Smooth muscle cell (in vitro differentiated cells): ENCODE measurements at regions not wholly inside any gene's neighbourhood (a gene's known extent, or its start where the extent isn't known, plus 50 kb on each side); places are given as distances from the start of the nearest gene placed in this dataset.

Source experiments
- DNase-seq: peaks from one replicate; lab custom pipeline; 2025; ENCODE audit not compliant: unreplicated experiment; lab: John Stamatoyannopoulos, UW
- H2AFZ ChIP-seq: fragments of 200-600 bp; sonication (generic); 2 replicates; pipeline ENCODE4 v1.6.0; 2016; ENCODE audit warnings: antibody characterized with exemption, low read depth, mild to moderate bottlenecking
- H3F3A ChIP-seq: fragments of 200-600 bp; sonication (generic); 2 replicates; pipeline ENCODE4 v1.6.0; 2017; ENCODE audit warnings: antibody characterized with exemption, low read depth
- H3K27ac ChIP-seq: fragments of 200-600 bp; sonication (generic); 2 replicates; pipeline ENCODE4 v1.5.1; 2016; ENCODE audit warnings: low read depth, mild to moderate bottlenecking
- H3K27me3 ChIP-seq: fragments of 200-600 bp; sonication (generic); 2 replicates; pipeline ENCODE4 v1.6.1; 2016; ENCODE audit warnings: low read depth, mild to moderate bottlenecking
- H3K36me3 ChIP-seq: fragments of 200-600 bp; sonication (generic); 2 replicates; pipeline ENCODE4 v1.5.1; 2016; ENCODE audit warnings: low read depth
- H3K4me1 ChIP-seq: fragments of 200-600 bp; sonication (generic); 2 replicates; pipeline ENCODE4 v1.5.1; 2016; ENCODE audit warnings: low read depth
- H3K4me2 ChIP-seq: fragments of 200-600 bp; sonication (generic); 2 replicates; pipeline ENCODE4 v1.6.0; 2016; ENCODE audit warnings: mild to moderate bottlenecking
- H3K4me3 ChIP-seq: fragments of 200-600 bp; sonication (generic); 2 replicates; pipeline ENCODE4 v1.5.1; 2016; ENCODE audit warnings: mild to moderate bottlenecking
- H3K79me2 ChIP-seq: fragments of 200-600 bp; sonication (generic); 2 replicates; pipeline ENCODE4 v1.6.0; 2016; ENCODE audit warnings: low read depth, mild to moderate bottlenecking
- H3K9ac ChIP-seq: fragments of 200-600 bp; sonication (generic); 2 replicates; pipeline ENCODE4 v1.6.0; 2016; ENCODE audit warnings: low read depth
- H3K9me3 ChIP-seq: fragments of 200-600 bp; sonication (generic); replicated peaks from 2 replicates; pipeline ENCODE4 v1.5.1; 2016; ENCODE audit warnings: low read depth
- H4K20me1 ChIP-seq: fragments of 200-600 bp; sonication (generic); 2 replicates; pipeline ENCODE4 v1.6.0; 2016; ENCODE audit warnings: low read depth
- CTCF ChIP-seq: fragments of 200-600 bp; sonication (generic); IDR thresholded peaks from 2 replicates; pipeline ENCODE4 v1.5.1; 2017; ENCODE audit warnings: borderline replicate concordance, mild to moderate bottlenecking, antibody characterized with exemption; ENCODE audit not compliant: insufficient read depth, poor library complexity, severe bottlenecking
- WGBS: methylation state at CpG from one replicate; pipeline ENCODE4 v1.1.7; 2016; ENCODE audit warnings: low lambda C conversion rate; 5-methylcytosine and 5-hydroxymethylcytosine counted together

DNA sequence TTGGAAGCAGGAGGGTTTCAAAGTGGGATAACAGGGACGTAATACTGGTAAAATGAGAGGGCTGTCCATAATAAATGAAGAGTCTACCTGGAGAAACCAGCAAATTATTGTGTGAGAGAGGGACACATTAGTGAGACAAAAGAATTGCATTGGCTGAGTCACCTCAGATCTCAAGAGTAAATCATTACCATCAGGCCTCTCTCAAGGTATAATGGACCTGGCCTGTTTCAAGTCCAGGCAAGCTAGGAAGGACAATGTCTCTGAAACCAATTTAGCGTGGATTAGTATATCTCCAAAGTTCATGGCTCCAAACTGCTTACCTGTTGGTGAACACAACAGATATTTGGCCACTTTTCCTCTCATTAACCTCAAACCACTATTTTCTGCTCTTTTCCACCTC lies 471.4 kb downstream of the CMPK2 start:
- Histone ChIP-seq H3K4me2 (no peak overlapping the region), H3K9me3 (no peaks in the 10 kb centered on the region), H3K27ac (peak overlapping the region; percentile 80), H3K4me1 (peaks cover 12% of the 10 kb centered on the region), H2AFZ (no peak overlapping the region), H3K9ac (no peak overlapping the region), H3K36me3 (no peaks in the 10 kb centered on the region), H3F3A (peaks cover 5% of the 10 kb centered on the region), H3K4me3 (no peak overlapping the region), H3K79me2 (no peaks in the 10 kb centered on the region), H4K20me1 (no peaks in the 10 kb centered on the region), H3K27me3 (no peaks in the 10 kb centered on the region)
- DNase-seq: no peak
- no peak for TF ChIP-seq CTCF
- 83% methylated on average over 2 of the region's 2 CpGs for WGBS

DNA sequence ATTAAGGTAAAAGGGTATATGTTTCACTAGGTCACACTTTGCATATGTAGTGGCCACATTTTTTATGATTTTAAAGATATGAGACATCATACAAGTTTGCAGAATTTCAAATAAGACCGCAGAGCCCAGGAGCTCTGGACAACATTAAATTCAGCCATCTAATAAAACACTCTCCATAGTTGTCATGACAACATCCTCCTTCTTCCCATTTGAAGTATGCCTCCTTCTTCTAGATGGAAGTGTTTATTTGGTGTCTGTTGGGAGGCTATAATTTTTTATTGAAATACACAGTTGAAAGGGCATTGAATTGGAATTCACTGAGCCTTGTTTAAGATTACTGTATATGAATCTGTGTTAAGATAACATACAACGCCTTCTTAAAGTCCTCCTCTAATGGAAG lies 467.3 kb downstream of the CMPK2 start:
- 63% methylated on average over 2 of the region's 2 CpGs for WGBS
- TF ChIP-seq CTCF: no peak
- Histone ChIP-seq H3K9ac (no peak overlapping the region), H3K27ac (peak overlapping the region; percentile 38), H3K9me3 (no peaks in the 10 kb centered on the region), H3K27me3 (no peaks in the 10 kb centered on the region), H4K20me1 (no peaks in the 10 kb centered on the region), H3K79me2 (no peaks in the 10 kb centered on the region), H3K4me2 (no peak overlapping the region), H2AFZ (no peak overlapping the region), H3K4me3 (no peak overlapping the region), H3K36me3 (no peaks in the 10 kb centered on the region), H3K4me1 (peaks cover 4% of the 10 kb centered on the region), H3F3A (peaks cover 5% of the 10 kb centered on the region)
- no peak for DNase-seq

DNA sequence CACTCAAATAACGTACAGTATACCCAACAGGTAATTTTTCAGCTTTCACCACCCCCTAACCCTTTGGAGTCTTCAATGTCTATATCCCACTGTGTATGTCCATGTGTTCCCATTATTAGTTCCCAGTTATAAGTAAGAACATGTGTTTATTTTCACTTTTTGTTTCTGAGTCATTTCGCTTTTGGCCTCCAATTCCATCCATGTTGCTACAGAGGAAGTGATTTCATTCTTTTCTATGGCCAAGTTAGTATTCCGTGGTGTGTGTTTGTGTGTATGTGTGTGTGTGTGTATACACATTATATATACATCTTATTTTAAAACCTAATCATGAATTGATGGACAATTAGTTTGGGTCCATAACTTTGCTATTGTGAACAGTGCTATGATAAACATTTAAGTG lies 464.4 kb downstream of the CMPK2 start:
- no peaks in the 10 kb centered on the region for H4K20me1 ChIP-seq
- no peak overlapping the region for H2AFZ ChIP-seq
- H3K79me2 ChIP-seq: no peaks in the 10 kb centered on the region
- H3K36me3 ChIP-seq: no peaks in the 10 kb centered on the region
- no peak overlapping the region for H3K4me2 ChIP-seq
- no peak for DNase-seq
- no peaks in the 10 kb centered on the region for H3K4me1 ChIP-seq
- WGBS: 93% methylated on average over 3 of the region's 3 CpGs
- no peak overlapping the region for H3K27ac ChIP-seq
- H3K4me3 ChIP-seq: no peak overlapping the region
- no peaks in the 10 kb centered on the region for H3K27me3 ChIP-seq
- H3K9me3 ChIP-seq: no peaks in the 10 kb centered on the region
- no peak overlapping the region for H3K9ac ChIP-seq
- no peak for TF ChIP-seq CTCF
- no peaks in the 10 kb centered on the region for H3F3A ChIP-seq

DNA sequence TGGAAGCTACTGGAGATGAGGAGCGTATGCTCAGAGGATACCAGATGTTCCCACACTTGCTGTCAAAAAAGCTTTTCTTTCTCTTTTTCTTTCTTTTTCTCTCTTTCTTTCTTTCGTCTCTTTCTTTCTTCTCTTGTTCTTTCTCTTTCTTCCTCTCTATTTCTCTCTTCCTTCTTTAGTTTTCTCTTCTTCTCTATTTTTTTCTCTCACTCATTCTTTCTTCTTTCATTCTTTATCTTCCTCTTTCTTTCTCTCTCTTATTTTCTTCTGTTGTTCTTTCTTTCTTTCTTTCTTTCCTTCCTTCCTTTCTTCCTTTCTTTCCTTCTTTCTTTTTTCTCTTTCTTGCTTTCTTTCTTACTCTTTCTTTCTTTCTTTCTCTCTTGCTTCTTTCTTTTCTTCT lies 457.6 kb downstream of the CMPK2 start:
- H3K9me3 ChIP-seq: no peaks in the 10 kb centered on the region
- H4K20me1 ChIP-seq: no peaks in the 10 kb centered on the region
- H3K27me3 ChIP-seq: no peaks in the 10 kb centered on the region
- DNase-seq: no peak
- peak overlapping the region; percentile 10 for H2AFZ ChIP-seq
- TF ChIP-seq CTCF: no peak
- H3K27ac ChIP-seq: no peak overlapping the region
- no peaks in the 10 kb centered on the region for H3K36me3 ChIP-seq
- H3K4me1 ChIP-seq: no peaks in the 10 kb centered on the region
- no peaks in the 10 kb centered on the region for H3K79me2 ChIP-seq
- H3K9ac ChIP-seq: no peak overlapping the region
- H3K4me3 ChIP-seq: no peak overlapping the region
- whole genome bisulfite sequencing: 84% methylated on average over 2 of the region's 2 CpGs
- H3F3A ChIP-seq: no peaks in the 10 kb centered on the region
- H3K4me2 ChIP-seq: no peak overlapping the region
